Vagina (tissue), 2 donors: ENCODE measurements at regions not wholly inside any gene's neighbourhood (a gene's known extent, or its start where the extent isn't known, plus 50 kb on each side); places are given as distances from the start of the nearest gene placed in this dataset.

ENCODE experiments used
- DNase-seq, 2 donors: peaks; one replicate each; pipeline ENCODE4 v3.0.0-alpha.2; 2017; ENCODE audit errors: extremely low spot score in 2 of 2
- H3K27ac ChIP-seq: fragments of 200-600 bp; sonication (generic); one replicate; pipeline ENCODE4 v1.5.1; 2019
- H3K27me3 ChIP-seq: fragments of 200-600 bp; sonication (generic); one replicate; pipeline ENCODE4 v1.5.1; 2019
- H3K36me3 ChIP-seq, 2 donors: fragments of 200-600 bp; sonication (generic); one replicate each; pipeline ENCODE4 v1.5.1; 2017 to 2019
- H3K4me1 ChIP-seq: fragments of 200-600 bp; sonication (generic); one replicate; pipeline ENCODE4 v1.5.1; 2019
- H3K4me3 ChIP-seq, 2 donors: fragments of 200-600 bp; sonication (generic); 1 replicate in 1 of 2; 2 replicates in 1 of 2; pipeline ENCODE4 v1.5.1; 2016 to 2019
- H3K9me3 ChIP-seq: fragments of 200-600 bp; sonication (generic); one replicate; pipeline ENCODE4 v1.5.1; 2019
- CTCF ChIP-seq, 3 experiments: fragments of 450-650 bp in 2 of 3; fragments of 200-600 bp in 1 of 3; sonication (generic) in 1 of 3; IDR thresholded peaks; one replicate each; pipeline ENCODE4 v1.5.1; 2017 to 2019; ENCODE audit warnings: antibody characterized with exemption in 3 of 3, mild to moderate bottlenecking in 2 of 3, moderate library complexity in 2 of 3
- POLR2A ChIP-seq, 2 donors: fragments of 450-650 bp; IDR thresholded peaks; one replicate each; pipeline ENCODE4 v1.6.1; 2017; ENCODE audit warnings: antibody characterized with exemption in 2 of 2, mild to moderate bottlenecking in 2 of 2, moderate library complexity in 2 of 2
- POLR2AphosphoS5 ChIP-seq, 2 donors: sonication (generic); formaldehyde crosslinking; IDR thresholded peaks; one replicate each; pipeline ENCODE4 v1.9.0; 2017; ENCODE audit warnings: antibody characterized with exemption in 2 of 2, mild to moderate bottlenecking in 2 of 2, low read depth in 1 of 2; ENCODE audit not compliant: insufficient read depth in 1 of 2
- intact Hi-C: fragments of 100-400 bp; cut with DNase I; formaldehyde crosslinking; loops from one replicate; pipeline ENCODE4 v1.15.1; 2023

DNA sequence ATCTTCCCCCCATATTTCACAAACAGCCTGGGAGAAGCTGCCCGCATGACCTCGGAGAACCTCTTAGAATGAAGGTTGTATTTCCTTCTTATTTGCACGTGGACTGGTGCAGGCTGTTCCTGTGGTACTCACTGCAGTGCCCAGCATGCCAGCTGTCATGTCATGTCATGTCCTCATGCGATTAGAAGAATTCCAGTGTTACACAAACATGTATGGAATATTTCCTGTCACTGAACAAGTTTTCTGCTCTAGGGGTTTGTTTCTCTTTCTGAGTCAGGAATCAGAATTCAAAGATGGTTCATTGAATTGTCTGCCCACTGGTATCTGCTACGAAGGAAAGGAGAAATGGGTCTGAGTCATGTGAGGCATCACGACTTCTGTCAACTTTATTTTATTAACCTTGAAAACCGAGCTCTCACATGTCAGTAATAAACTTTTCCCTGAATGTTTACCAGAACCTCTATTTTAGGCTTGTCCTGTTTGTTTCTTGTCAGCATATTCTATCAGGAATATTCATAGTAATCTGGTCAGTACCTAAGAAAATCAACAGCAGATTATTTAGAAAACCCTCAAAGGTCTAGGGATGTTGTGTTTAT lies 415.6 kb downstream of the GADD45G start:
- Histone ChIP-seq H3K4me1 (peaks cover 13% of the 10 kb centered on the region), H3K27me3 (no peaks in the 10 kb centered on the region), H3K36me3 (no peaks in the 10 kb centered on the region), H3K9me3 (peaks cover 4% of the 10 kb centered on the region), H3K4me3 (no peak overlapping the region), H3K27ac (no peak overlapping the region)
- no peak for TF ChIP-seq POLR2AphosphoS5 (IDR thresholded peaks at IDR 0.05; ENCODE audit: insufficient read depth in 1 of 2, low read depth in 1 of 2)
- TF ChIP-seq CTCF (IDR thresholded peaks at IDR 0.05): no peak
- no peak for TF ChIP-seq POLR2A (IDR thresholded peaks at IDR 0.05)
- intact Hi-C loops: no loop called here
- no peak for DNase-seq

- H3K27ac ChIP-seq: no peak overlapping the region
- TF ChIP-seq POLR2A (IDR thresholded peaks at IDR 0.05) (no peak), CTCF (IDR thresholded peaks at IDR 0.05) (no peak), POLR2AphosphoS5 (IDR thresholded peaks at IDR 0.05; ENCODE audit: insufficient read depth in 1 of 2, low read depth in 1 of 2) (no peak)
- no peaks in the 10 kb centered on the region for H3K36me3 ChIP-seq
- peaks cover 17% of the 10 kb centered on the region for H3K4me1 ChIP-seq
- intact Hi-C loops: no loop called here
- peaks cover 4% of the 10 kb centered on the region for H3K9me3 ChIP-seq
- no peak overlapping the region for H3K4me3 ChIP-seq
- no peaks in the 10 kb centered on the region for H3K27me3 ChIP-seq
- no peak for DNase-seq
Observed at GRCh38 chr9:90021216-90021906, 416.5 kb downstream of the GADD45G start.

- Histone ChIP-seq H3K4me1 (peaks cover 17% of the 10 kb centered on the region), H3K27ac (no peak overlapping the region), H3K9me3 (peaks cover 4% of the 10 kb centered on the region), H3K4me3 (no peak overlapping the region), H3K27me3 (no peaks in the 10 kb centered on the region), H3K36me3 (no peaks in the 10 kb centered on the region)
- DNase-seq: no peak
- intact Hi-C loops: no loop called here
- TF ChIP-seq POLR2AphosphoS5 (IDR thresholded peaks at IDR 0.05; ENCODE audit: insufficient read depth in 1 of 2, low read depth in 1 of 2): no peak
- TF ChIP-seq POLR2A (IDR thresholded peaks at IDR 0.05): no peak
- no peak for TF ChIP-seq CTCF (IDR thresholded peaks at IDR 0.05)
Observed at GRCh38 chr9:90022474-90022873, 417.7 kb downstream of the GADD45G start.

DNA sequence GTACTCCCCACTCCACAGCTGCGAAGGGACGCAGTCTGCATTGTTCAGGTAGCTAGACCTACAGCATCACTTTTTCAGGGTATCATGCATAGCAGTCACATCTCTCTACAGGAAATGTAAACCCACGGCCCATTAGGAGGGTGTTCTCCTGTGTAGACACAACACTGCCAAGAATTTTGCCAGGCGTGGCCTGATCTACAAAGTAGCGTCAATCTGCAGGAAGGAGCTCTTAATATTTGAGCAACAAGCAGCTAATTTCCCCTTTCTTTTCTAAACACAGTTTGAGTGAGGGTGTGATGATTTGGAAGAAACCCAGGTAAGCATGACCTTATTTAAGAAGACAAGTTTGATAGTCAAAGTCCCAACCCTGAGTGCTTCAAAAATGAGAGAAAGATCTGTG lies 419.0 kb downstream of the GADD45G start:
- intact Hi-C loops: no loop called here
- TF ChIP-seq POLR2AphosphoS5 (IDR thresholded peaks at IDR 0.05; ENCODE audit: insufficient read depth in 1 of 2, low read depth in 1 of 2): no peak
- Histone ChIP-seq H3K36me3 (no peaks in the 10 kb centered on the region), H3K27me3 (no peaks in the 10 kb centered on the region), H3K4me3 (no peak overlapping the region), H3K27ac (no peak overlapping the region), H3K4me1 (peaks cover 17% of the 10 kb centered on the region), H3K9me3 (peaks cover 4% of the 10 kb centered on the region)
- peak in 1 of 2 donors; percentile 14 for DNase-seq

- no peak overlapping the region for H3K4me3 ChIP-seq
- H3K9me3 ChIP-seq: peaks cover 4% of the 10 kb centered on the region
- no peak for TF ChIP-seq POLR2A (IDR thresholded peaks at IDR 0.05)
- TF ChIP-seq POLR2AphosphoS5 (IDR thresholded peaks at IDR 0.05; ENCODE audit: insufficient read depth in 1 of 2, low read depth in 1 of 2): no peak
- TF ChIP-seq CTCF (IDR thresholded peaks at IDR 0.05): no peak
- H3K27me3 ChIP-seq: no peaks in the 10 kb centered on the region
- H3K4me1 ChIP-seq: peaks cover 17% of the 10 kb centered on the region
- DNase-seq: no peak
- intact Hi-C loops: no loop called here
- H3K27ac ChIP-seq: no peak overlapping the region
- no peaks in the 10 kb centered on the region for H3K36me3 ChIP-seq
Observed at GRCh38 chr9:90024409-90024808, 419.6 kb downstream of the GADD45G start.
